H1 (cell line): ENCODE measurements at regions not wholly inside any gene's neighbourhood (a gene's known extent, or its start where the extent isn't known, plus 50 kb on each side); places are given as distances from the start of the nearest gene placed in this dataset.

Experiments
- BCL11A ChIP-seq, 2 experiments: IDR thresholded peaks; one replicate each; pipeline ENCODE4 v1.6.1; 2011; ENCODE audit warnings: low read depth in 2 of 2, low read length in 2 of 2, mild to moderate bottlenecking in 2 of 2
- CTBP2 ChIP-seq: IDR thresholded peaks from 2 replicates; pipeline ENCODE4 v1.7.0; 2011; ENCODE audit warnings: borderline replicate concordance, mild to moderate bottlenecking, moderate library complexity, mixed read lengths, low read length; ENCODE audit not compliant: insufficient read depth, insufficient read length
- FOSL1 ChIP-seq: IDR thresholded peaks from 2 replicates; pipeline ENCODE4 v1.6.1; 2011; ENCODE audit warnings: mild to moderate bottlenecking, low read depth, low read length, moderate library complexity; ENCODE audit not compliant: insufficient read depth
- JUN ChIP-seq: IDR thresholded peaks from 2 replicates; pipeline ENCODE4 v1.6.1; 2011; ENCODE audit warnings: low read depth, mild to moderate bottlenecking, improper control_type of control experiment, low read length
- POLR2A ChIP-seq, 2 experiments: IDR thresholded peaks; 1 replicate in 1 of 2; 2 replicates in 1 of 2; pipeline ENCODE4 v1.6.1; 2011; ENCODE audit warnings: low read depth in 2 of 2, low read length in 2 of 2, mild to moderate bottlenecking in 2 of 2; ENCODE audit errors: control extremely low read depth in 1 of 2
- TF ChIP-seq, protein P1 (sequence below): IDR thresholded peaks from 2 replicates; pipeline ENCODE4 v1.6.1; 2012; ENCODE audit warnings: low read length, inconsistent platforms
- TF ChIP-seq, protein P2 (sequence below): IDR thresholded peaks from 2 replicates; pipeline ENCODE4 v1.6.1; 2011; ENCODE audit warnings: low read length, improper control_type of control experiment
- TF ChIP-seq, protein P3 (sequence below): IDR thresholded peaks from 2 replicates; pipeline ENCODE4 v1.6.1; 2012; ENCODE audit warnings: inconsistent platforms
- TF ChIP-seq, protein P4 (sequence below): IDR thresholded peaks from 2 replicates; pipeline ENCODE4 v1.6.1; 2012; ENCODE audit warnings: inconsistent platforms

DNA sequence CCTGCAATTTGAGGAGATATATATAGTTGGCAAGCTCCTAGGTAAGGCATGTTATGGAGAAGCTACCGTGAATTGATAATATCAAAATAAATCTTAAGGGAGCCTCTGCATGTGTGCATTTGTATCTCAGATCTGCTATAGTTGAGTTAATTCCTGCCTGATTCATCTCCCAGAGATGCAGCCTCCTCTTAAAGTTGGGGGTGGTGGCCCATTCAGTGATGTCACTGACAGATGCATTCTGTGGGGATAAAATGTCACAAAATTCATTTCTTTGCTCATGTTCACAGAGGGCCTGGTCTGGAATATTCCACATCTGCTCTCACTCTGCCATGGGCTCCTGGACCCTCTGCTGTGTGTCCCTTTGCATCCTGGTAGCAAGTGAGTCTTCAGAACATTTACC, 185.8 kb upstream of the PRSS1 start (continued):
- TF ChIP-seq, protein P1, sequence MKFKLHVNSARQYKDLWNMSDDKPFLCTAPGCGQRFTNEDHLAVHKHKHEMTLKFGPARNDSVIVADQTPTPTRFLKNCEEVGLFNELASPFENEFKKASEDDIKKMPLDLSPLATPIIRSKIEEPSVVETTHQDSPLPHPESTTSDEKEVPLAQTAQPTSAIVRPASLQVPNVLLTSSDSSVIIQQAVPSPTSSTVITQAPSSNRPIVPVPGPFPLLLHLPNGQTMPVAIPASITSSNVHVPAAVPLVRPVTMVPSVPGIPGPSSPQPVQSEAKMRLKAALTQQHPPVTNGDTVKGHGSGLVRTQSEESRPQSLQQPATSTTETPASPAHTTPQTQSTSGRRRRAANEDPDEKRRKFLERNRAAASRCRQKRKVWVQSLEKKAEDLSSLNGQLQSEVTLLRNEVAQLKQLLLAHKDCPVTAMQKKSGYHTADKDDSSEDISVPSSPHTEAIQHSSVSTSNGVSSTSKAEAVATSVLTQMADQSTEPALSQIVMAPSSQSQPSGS = no peak
- TF ChIP-seq, protein P2, sequence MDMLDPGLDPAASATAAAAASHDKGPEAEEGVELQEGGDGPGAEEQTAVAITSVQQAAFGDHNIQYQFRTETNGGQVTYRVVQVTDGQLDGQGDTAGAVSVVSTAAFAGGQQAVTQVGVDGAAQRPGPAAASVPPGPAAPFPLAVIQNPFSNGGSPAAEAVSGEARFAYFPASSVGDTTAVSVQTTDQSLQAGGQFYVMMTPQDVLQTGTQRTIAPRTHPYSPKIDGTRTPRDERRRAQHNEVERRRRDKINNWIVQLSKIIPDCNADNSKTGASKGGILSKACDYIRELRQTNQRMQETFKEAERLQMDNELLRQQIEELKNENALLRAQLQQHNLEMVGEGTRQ = no peak
- TF ChIP-seq FOSL1 = no peak
- TF ChIP-seq BCL11A (IDR thresholded peaks at IDR 0.05; ENCODE audit: low read depth in 2 of 2, low read length in 2 of 2) = no peak
- no peak for TF ChIP-seq CTBP2
- TF ChIP-seq, protein P3, sequence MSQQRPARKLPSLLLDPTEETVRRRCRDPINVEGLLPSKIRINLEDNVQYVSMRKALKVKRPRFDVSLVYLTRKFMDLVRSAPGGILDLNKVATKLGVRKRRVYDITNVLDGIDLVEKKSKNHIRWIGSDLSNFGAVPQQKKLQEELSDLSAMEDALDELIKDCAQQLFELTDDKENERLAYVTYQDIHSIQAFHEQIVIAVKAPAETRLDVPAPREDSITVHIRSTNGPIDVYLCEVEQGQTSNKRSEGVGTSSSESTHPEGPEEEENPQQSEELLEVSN = no peak
- TF ChIP-seq POLR2A (IDR thresholded peaks at IDR 0.05; ENCODE audit: control extremely low read depth in 1 of 2, low read depth in 2 of 2, low read length in 2 of 2) = no peak
- TF ChIP-seq JUN = no peak
- TF ChIP-seq, protein P4, sequence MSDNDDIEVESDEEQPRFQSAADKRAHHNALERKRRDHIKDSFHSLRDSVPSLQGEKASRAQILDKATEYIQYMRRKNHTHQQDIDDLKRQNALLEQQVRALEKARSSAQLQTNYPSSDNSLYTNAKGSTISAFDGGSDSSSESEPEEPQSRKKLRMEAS = no peak
